ENCODE measurements at regions not wholly inside any gene's neighbourhood (a gene's known extent, or its start where the extent isn't known, plus 50 kb on each side); places are given as distances from the start of the nearest gene placed in this dataset.

- Histone ChIP-seq H4K20me1 (ENCODE audit: control insufficient read depth, insufficient read depth, insufficient read length) (no peaks in the 10 kb centered on the region), H3T11ph (ENCODE audit: low read length) (no peak overlapping the region), H3K9ac (ENCODE audit: extremely low read depth, insufficient read length, low read length) (no peak overlapping the region), H3K27me3 (ENCODE audit: insufficient read depth, low read length) (no peaks in the 10 kb centered on the region), H2BK12ac (ENCODE audit: insufficient read length, low read depth, low read length) (no peak overlapping the region), H3K14ac (ENCODE audit: insufficient read depth, low read length) (no peak overlapping the region), H3K4ac (ENCODE audit: low read depth, low read length) (no peak overlapping the region), H2AK5ac (ENCODE audit: insufficient read length, low read length) (no peak overlapping the region), H3K9me3 (ENCODE audit: control insufficient read depth, low read depth, low read length) (no peaks in the 10 kb centered on the region), H4K8ac (replicated peaks; ENCODE audit: insufficient read length, low read depth, low read length) (no peak overlapping the region), H3K79me2 (ENCODE audit: insufficient read depth, low read length) (no peaks in the 10 kb centered on the region), H3K18ac (ENCODE audit: insufficient read length, low read depth, low read length) (no peak overlapping the region), H3K23ac (ENCODE audit: insufficient read length, low read depth, low read length) (no peak overlapping the region), H2BK20ac (ENCODE audit: low read depth, low read length, poor library complexity, severe bottlenecking) (no peak overlapping the region), H3K79me1 (ENCODE audit: insufficient read depth, low read depth, low read length, poor library complexity, severe bottlenecking) (no peaks in the 10 kb centered on the region), H2BK15ac (ENCODE audit: low read depth, low read length) (no peak overlapping the region), H4K5ac (ENCODE audit: insufficient read length, low read depth, low read length) (no peak overlapping the region), H2AFZ (ENCODE audit: low read length) (no peak overlapping the region), H3K23me2 (ENCODE audit: insufficient read length, low read depth, low read length, poor library complexity, severe bottlenecking) (no peaks in the 10 kb centered on the region), H2BK120ac (ENCODE audit: low read depth, low read length, poor library complexity, severe bottlenecking) (no peak overlapping the region), H4K91ac (ENCODE audit: insufficient read length, low read depth, low read length) (no peak overlapping the region), H3K56ac (ENCODE audit: insufficient read length, low read depth, low read length) (no peak overlapping the region), H2BK5ac (ENCODE audit: insufficient read length, low read length) (no peak overlapping the region), H3K4me1 (ENCODE audit: insufficient read depth, low read length) (no peaks in the 10 kb centered on the region), H3K4me2 (ENCODE audit: insufficient read depth, insufficient read length, low read length) (no peak overlapping the region), H3K27ac (ENCODE audit: insufficient read length, low read depth, low read length) (no peak overlapping the region)
- TF ChIP-seq, protein P1, sequence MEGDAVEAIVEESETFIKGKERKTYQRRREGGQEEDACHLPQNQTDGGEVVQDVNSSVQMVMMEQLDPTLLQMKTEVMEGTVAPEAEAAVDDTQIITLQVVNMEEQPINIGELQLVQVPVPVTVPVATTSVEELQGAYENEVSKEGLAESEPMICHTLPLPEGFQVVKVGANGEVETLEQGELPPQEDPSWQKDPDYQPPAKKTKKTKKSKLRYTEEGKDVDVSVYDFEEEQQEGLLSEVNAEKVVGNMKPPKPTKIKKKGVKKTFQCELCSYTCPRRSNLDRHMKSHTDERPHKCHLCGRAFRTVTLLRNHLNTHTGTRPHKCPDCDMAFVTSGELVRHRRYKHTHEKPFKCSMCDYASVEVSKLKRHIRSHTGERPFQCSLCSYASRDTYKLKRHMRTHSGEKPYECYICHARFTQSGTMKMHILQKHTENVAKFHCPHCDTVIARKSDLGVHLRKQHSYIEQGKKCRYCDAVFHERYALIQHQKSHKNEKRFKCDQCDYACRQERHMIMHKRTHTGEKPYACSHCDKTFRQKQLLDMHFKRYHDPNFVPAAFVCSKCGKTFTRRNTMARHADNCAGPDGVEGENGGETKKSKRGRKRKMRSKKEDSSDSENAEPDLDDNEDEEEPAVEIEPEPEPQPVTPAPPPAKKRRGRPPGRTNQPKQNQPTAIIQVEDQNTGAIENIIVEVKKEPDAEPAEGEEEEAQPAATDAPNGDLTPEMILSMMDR (conservative IDR thresholded peaks at IDR 0.05), result no peak
- no peak for DNase-seq
- Mint-ChIP-seq H3K4me1 (peaks cover 6 to 8% of the 10 kb centered on the region in 2 experiments), H3K36me3 (ENCODE audit: insufficient read depth in 1 of 3, low read depth in 3 of 3) (no peaks in the 10 kb centered on the region), H3K9me3 (no peaks in the 10 kb centered on the region), H3K27me3 (ENCODE audit: low read depth) (0 out of 2 replicates have a peak, but pooled peaks cover 1% of the 10 kb centered on the region), H3K27ac (no peak overlapping the region), H3K4me3 (no peak overlapping the region)
- WGBS (ENCODE audit: extremely low coverage, insufficient read length, low lambda C conversion rate), result no CpG with 5 or more reads among the region's 4 CpGs
These were observed 377.8 kb upstream of the TMEM132C start for GRCh38 chr12:127888943-127889719.

All from H9 (cell line).